Neural cell (in vitro differentiated cells): ENCODE measurements at regions not wholly inside any gene's neighbourhood (a gene's known extent, or its start where the extent isn't known, plus 50 kb on each side); places are given as distances from the start of the nearest gene placed in this dataset.

Experiments used
- H2AFZ ChIP-seq: fragments of 200-600, 300-800 bp; sonication (generic), shearing (Covaris generic); 2 replicates; pipeline ENCODE4 v1.6.0; 2014; ENCODE audit warnings: low read depth, mild to moderate bottlenecking, antibody characterized with exemption, low read length, moderate library complexity
- H3F3A ChIP-seq: fragments of 200-600 bp; shearing (Covaris generic); 2 replicates; pipeline ENCODE4 v1.6.1; 2016; ENCODE audit warnings: mild to moderate bottlenecking, moderate library complexity, mixed read lengths, antibody characterized with exemption, low read length; ENCODE audit not compliant: insufficient read depth, poor library complexity, severe bottlenecking
- H3K27ac ChIP-seq: fragments of 200-600, 300-800 bp; sonication (generic), shearing (Covaris generic); 2 replicates; pipeline ENCODE4 v1.5.1; 2014; ENCODE audit warnings: mild to moderate bottlenecking, low read length, moderate library complexity
- H3K27me3 ChIP-seq: fragments of 300-800, 200-600 bp; sonication (generic), shearing (Covaris generic); 2 replicates; pipeline ENCODE4 v1.6.0; 2014; ENCODE audit warnings: mild to moderate bottlenecking, low read depth, low read length, moderate library complexity; ENCODE audit not compliant: insufficient read depth
- H3K36me3 ChIP-seq: fragments of 300-800, 200-600 bp; sonication (generic), shearing (Covaris generic); 2 replicates; pipeline ENCODE4 v1.5.1; 2014; ENCODE audit warnings: mild to moderate bottlenecking, antibody characterized with exemption, low read length, moderate library complexity; ENCODE audit not compliant: insufficient read depth
- H3K4me2 ChIP-seq: fragments of 300-800, 200-600 bp; sonication (generic), shearing (Covaris generic); 2 replicates; pipeline ENCODE4 v1.6.0; 2014; ENCODE audit warnings: mild to moderate bottlenecking, low read length
- H3K4me3 ChIP-seq: fragments of 300-800, 200-600 bp; sonication (generic), shearing (Covaris generic); 2 replicates; pipeline ENCODE4 v1.5.1; 2014; ENCODE audit warnings: mild to moderate bottlenecking, low read length, moderate library complexity
- H3K79me2 ChIP-seq: fragments of 200-600 bp; shearing (Covaris generic); replicated peaks from 2 replicates; pipeline ENCODE4 v1.6.0; 2014; ENCODE audit warnings: mild to moderate bottlenecking, low read length, moderate library complexity; ENCODE audit not compliant: insufficient read depth
- H3K9ac ChIP-seq: fragments of 300-800, 200-600 bp; sonication (generic), shearing (Covaris generic); 2 replicates; pipeline ENCODE4 v1.6.1; 2016; ENCODE audit warnings: mild to moderate bottlenecking, low read length, mixed read lengths
- H3K9me2 ChIP-seq: fragments of 200-600 bp; shearing (Covaris generic); 2 replicates; pipeline ENCODE4 v1.6.1; 2016; ENCODE audit warnings: mild to moderate bottlenecking, low read length, mixed read lengths; ENCODE audit not compliant: insufficient read depth
- H3K9me3 ChIP-seq: fragments of 200-600, 300-800 bp; sonication (generic), shearing (Covaris generic); 2 replicates; pipeline ENCODE4 v1.6.1; 2016; ENCODE audit warnings: mild to moderate bottlenecking, mixed run types, low read length, moderate library complexity, mixed read lengths
- H4K20me1 ChIP-seq: fragments of 200-600 bp; shearing (Covaris generic); 2 replicates; pipeline ENCODE4 v1.6.1; 2016; ENCODE audit warnings: mild to moderate bottlenecking, mixed run types; ENCODE audit not compliant: insufficient read depth
- EP300 ChIP-seq: fragments of 450-650 bp; conservative IDR thresholded peaks from 2 replicates; pipeline ENCODE4 v1.6.1; 2014; ENCODE audit warnings: antibody characterized with exemption, mild to moderate bottlenecking, moderate library complexity; ENCODE audit not compliant: poor library complexity, severe bottlenecking
- EZH2 ChIP-seq: fragments of 200-600, 300-800 bp; shearing (Covaris generic), sonication (generic); IDR thresholded peaks from 2 replicates; pipeline ENCODE4 v1.6.1; 2014; ENCODE audit warnings: antibody characterized with exemption, low read length, borderline replicate concordance, mild to moderate bottlenecking; ENCODE audit not compliant: insufficient read depth, poor library complexity, severe bottlenecking
- MXI1 ChIP-seq: fragments of 450-650 bp; conservative IDR thresholded peaks from 2 replicates; pipeline ENCODE4 v1.6.1; 2014; ENCODE audit warnings: antibody characterized with exemption, mild to moderate bottlenecking; ENCODE audit not compliant: poor library complexity, severe bottlenecking
- POLR2AphosphoS5 ChIP-seq: IDR thresholded peaks from 2 replicates; pipeline ENCODE4 v1.6.1; 2012
- RAD21 ChIP-seq: fragments of 450-650 bp; conservative IDR thresholded peaks from 2 replicates; pipeline ENCODE4 v1.6.1; 2014; ENCODE audit warnings: antibody characterized with exemption, mild to moderate bottlenecking, moderate library complexity
- SMC3 ChIP-seq: fragments of 450-650 bp; conservative IDR thresholded peaks from 2 replicates; pipeline ENCODE4 v1.6.1; 2014; ENCODE audit warnings: antibody characterized with exemption, mild to moderate bottlenecking, moderate library complexity; ENCODE audit not compliant: poor library complexity
- TAF1 ChIP-seq: IDR thresholded peaks from 2 replicates; pipeline ENCODE4 v1.6.1; 2012; ENCODE audit warnings: low read depth
- TF ChIP-seq, protein P1 (sequence below): IDR thresholded peaks from 2 replicates; pipeline ENCODE4 v1.6.1; 2012; ENCODE audit warnings: borderline replicate concordance
- TF ChIP-seq, protein P2 (sequence below): fragments of 450-650 bp; IDR thresholded peaks from 2 replicates; pipeline ENCODE4 v1.5.1; 2014; ENCODE audit warnings: antibody characterized with exemption, mild to moderate bottlenecking, moderate library complexity; ENCODE audit not compliant: poor library complexity, severe bottlenecking

DNA sequence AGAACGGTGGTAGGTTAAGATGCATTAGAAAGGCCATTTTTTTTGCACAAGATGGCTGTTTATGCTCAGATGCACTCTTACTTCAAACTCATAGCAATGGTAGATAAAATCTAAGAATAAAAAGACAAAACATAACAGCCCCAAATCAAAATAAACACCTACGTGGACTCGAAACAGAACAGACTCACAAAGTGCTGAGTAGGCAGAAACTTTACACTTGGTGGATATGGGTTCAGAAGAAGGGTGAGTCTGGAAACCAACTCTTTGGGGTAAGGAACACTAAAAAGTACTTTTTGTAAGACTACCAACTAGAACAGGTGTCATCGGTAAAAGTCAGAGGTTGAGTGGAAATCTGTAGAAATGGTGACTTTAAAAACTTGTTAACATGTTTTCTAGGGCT, 468.2 kb downstream of the OTOL1 start:
- H3K9me2 ChIP-seq: no peaks in the 10 kb centered on the region
- no peaks in the 10 kb centered on the region for H3K36me3 ChIP-seq
- H4K20me1 ChIP-seq: no peaks in the 10 kb centered on the region
- no peak overlapping the region for H2AFZ ChIP-seq
- no peak overlapping the region for H3K4me3 ChIP-seq
- H3K9ac ChIP-seq: no peak overlapping the region
- TF ChIP-seq RAD21: no peak
- TF ChIP-seq TAF1: no peak
- TF ChIP-seq SMC3: no peak
- no peak for TF ChIP-seq MXI1
- TF ChIP-seq POLR2AphosphoS5: no peak
- TF ChIP-seq EZH2: no peak
- TF ChIP-seq, protein P1, sequence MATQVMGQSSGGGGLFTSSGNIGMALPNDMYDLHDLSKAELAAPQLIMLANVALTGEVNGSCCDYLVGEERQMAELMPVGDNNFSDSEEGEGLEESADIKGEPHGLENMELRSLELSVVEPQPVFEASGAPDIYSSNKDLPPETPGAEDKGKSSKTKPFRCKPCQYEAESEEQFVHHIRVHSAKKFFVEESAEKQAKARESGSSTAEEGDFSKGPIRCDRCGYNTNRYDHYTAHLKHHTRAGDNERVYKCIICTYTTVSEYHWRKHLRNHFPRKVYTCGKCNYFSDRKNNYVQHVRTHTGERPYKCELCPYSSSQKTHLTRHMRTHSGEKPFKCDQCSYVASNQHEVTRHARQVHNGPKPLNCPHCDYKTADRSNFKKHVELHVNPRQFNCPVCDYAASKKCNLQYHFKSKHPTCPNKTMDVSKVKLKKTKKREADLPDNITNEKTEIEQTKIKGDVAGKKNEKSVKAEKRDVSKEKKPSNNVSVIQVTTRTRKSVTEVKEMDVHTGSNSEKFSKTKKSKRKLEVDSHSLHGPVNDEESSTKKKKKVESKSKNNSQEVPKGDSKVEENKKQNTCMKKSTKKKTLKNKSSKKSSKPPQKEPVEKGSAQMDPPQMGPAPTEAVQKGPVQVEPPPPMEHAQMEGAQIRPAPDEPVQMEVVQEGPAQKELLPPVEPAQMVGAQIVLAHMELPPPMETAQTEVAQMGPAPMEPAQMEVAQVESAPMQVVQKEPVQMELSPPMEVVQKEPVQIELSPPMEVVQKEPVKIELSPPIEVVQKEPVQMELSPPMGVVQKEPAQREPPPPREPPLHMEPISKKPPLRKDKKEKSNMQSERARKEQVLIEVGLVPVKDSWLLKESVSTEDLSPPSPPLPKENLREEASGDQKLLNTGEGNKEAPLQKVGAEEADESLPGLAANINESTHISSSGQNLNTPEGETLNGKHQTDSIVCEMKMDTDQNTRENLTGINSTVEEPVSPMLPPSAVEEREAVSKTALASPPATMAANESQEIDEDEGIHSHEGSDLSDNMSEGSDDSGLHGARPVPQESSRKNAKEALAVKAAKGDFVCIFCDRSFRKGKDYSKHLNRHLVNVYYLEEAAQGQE: no peak
- TF ChIP-seq EP300: no peak
- TF ChIP-seq, protein P2, sequence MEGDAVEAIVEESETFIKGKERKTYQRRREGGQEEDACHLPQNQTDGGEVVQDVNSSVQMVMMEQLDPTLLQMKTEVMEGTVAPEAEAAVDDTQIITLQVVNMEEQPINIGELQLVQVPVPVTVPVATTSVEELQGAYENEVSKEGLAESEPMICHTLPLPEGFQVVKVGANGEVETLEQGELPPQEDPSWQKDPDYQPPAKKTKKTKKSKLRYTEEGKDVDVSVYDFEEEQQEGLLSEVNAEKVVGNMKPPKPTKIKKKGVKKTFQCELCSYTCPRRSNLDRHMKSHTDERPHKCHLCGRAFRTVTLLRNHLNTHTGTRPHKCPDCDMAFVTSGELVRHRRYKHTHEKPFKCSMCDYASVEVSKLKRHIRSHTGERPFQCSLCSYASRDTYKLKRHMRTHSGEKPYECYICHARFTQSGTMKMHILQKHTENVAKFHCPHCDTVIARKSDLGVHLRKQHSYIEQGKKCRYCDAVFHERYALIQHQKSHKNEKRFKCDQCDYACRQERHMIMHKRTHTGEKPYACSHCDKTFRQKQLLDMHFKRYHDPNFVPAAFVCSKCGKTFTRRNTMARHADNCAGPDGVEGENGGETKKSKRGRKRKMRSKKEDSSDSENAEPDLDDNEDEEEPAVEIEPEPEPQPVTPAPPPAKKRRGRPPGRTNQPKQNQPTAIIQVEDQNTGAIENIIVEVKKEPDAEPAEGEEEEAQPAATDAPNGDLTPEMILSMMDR: no peak
- H3K27ac ChIP-seq: no peak overlapping the region
- no peaks in the 10 kb centered on the region for H3K27me3 ChIP-seq
- H3F3A ChIP-seq: no peaks in the 10 kb centered on the region
- no peaks in the 10 kb centered on the region for H3K9me3 ChIP-seq
- H3K4me2 ChIP-seq: no peak overlapping the region
- no peaks in the 10 kb centered on the region for H3K79me2 ChIP-seq

DNA sequence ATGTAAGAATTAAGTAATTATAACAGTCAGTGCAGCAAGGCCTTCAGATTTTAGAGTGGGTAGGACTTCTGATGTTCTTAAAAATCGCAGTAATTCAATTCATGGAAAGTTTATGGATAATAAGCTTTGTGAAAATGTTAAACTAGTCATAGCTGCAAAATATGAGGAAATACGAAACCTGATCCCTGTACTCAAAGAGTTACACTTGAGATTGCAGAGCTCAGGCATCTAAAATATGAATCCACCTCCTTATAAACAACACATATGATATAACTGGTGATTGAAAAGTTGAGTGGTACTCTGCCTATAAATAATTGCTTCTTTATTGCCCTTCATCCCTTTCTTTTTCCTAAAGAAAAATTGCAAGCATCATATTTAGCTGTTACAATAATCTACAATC, 473.3 kb downstream of the OTOL1 start:
- Histone ChIP-seq H3K36me3 (no peaks in the 10 kb centered on the region), H4K20me1 (no peaks in the 10 kb centered on the region), H3K27me3 (no peaks in the 10 kb centered on the region), H3F3A (no peaks in the 10 kb centered on the region), H3K9me2 (no peaks in the 10 kb centered on the region), H3K9ac (no peak overlapping the region), H3K4me2 (no peak overlapping the region), H2AFZ (no peak overlapping the region), H3K27ac (no peak overlapping the region), H3K79me2 (no peaks in the 10 kb centered on the region), H3K9me3 (no peaks in the 10 kb centered on the region), H3K4me3 (no peak overlapping the region)
- TF ChIP-seq SMC3 (no peak), EP300 (no peak), TAF1 (no peak), EZH2 (no peak), RAD21 (no peak), MXI1 (no peak), POLR2AphosphoS5 (no peak)
- TF ChIP-seq, protein P2: no peak
- TF ChIP-seq, protein P1: no peak
